K562 (cell line): ENCODE measurements at regions not wholly inside any gene's neighbourhood (a gene's known extent, or its start where the extent isn't known, plus 50 kb on each side); places are given as distances from the start of the nearest gene placed in this dataset.

ENCODE experiments used
- ATAC-seq: fragments of 200-7000 bp; cut with Tn5 transposase; 3 replicates; pipeline ENCODE4 v1.9.1; 2020; ENCODE audit warnings: moderate library complexity
- BruUV-seq: library from RNA; stranded (reverse); fragments of 400-500 nt; replicated peaks from 2 replicates; lab custom pipeline; 2021; lab: Mats Ljungman, UMichigan
- CTCF ChIA-PET: fragments of 300-600 bp; formaldehyde crosslinking; extraction: SDS; loops from one replicate; lab custom pipeline; 2021; ENCODE audit warnings: low intra/inter-chr PET ratio; lab: Yijun Ruan, JAX
- POLR2A ChIA-PET: fragments of 300-600, 350-650 bp; sonication (Branson Sonifier 250); formaldehyde crosslinking; extraction: SDS; loops from one replicate; lab custom pipeline; 2021; ENCODE audit warnings: antibody characterized with exemption, inconsistent platforms; lab: Yijun Ruan, JAX
- DNase-seq, 4 experiments: peaks; one replicate each; pipeline versions ENCODE4 v3.0.0 to v3.0.0-alpha.2; 2011 to 2018; ENCODE audit warnings: low spot score in 3 of 4, mixed read lengths in 3 of 4; ENCODE audit errors: extremely low read depth in 1 of 4
- FAIRE-seq: peaks from 2 replicates; lab custom pipeline; 2011; peaks lifted over from hg19 to GRCh38; lab: Jason Lieb, UNC
- H2AFZ ChIP-seq: 2 replicates; pipeline ENCODE4 v1.6.0; 2011; ENCODE audit warnings: low read depth, low read length, control low read depth, inconsistent platforms
- H3K27ac ChIP-seq: fragments of 200-600 bp; 3 replicates; pipeline ENCODE4 v1.8.0; 2011; ENCODE audit warnings: low read depth, mild to moderate bottlenecking, control low read depth, inconsistent platforms, low read length, moderate library complexity, mixed read lengths; ENCODE audit errors: extremely low read depth
- H3K27me3 ChIP-seq, 2 experiments: fragments of 300-600 bp in 1 of 2; 2 replicates in 1 of 2; 3 replicates in 1 of 2; pipeline versions ENCODE4 v1.6.0 to v1.8.0; 2011; ENCODE audit warnings: inconsistent platforms in 2 of 2, low read length in 2 of 2, mild to moderate bottlenecking in 1 of 2, mixed read lengths in 1 of 2, moderate library complexity in 1 of 2; ENCODE audit not compliant: control insufficient read depth in 2 of 2, insufficient read depth in 2 of 2
- H3K36me3 ChIP-seq: fragments of 300-600 bp; 3 replicates; pipeline ENCODE4 v1.8.0; 2011; ENCODE audit warnings: mild to moderate bottlenecking, low read length, inconsistent platforms; ENCODE audit not compliant: control insufficient read depth, insufficient read depth
- H3K4me1 ChIP-seq, 2 experiments: fragments of 200-600 bp in 1 of 2; replicated peaks in 1 of 2; 2 replicates in 1 of 2; 3 replicates in 1 of 2; pipeline versions ENCODE4 v1.5.1 to v1.8.0; 2011; ENCODE audit warnings: inconsistent platforms in 2 of 2, low read length in 2 of 2, mild to moderate bottlenecking in 1 of 2, mixed read lengths in 1 of 2, moderate library complexity in 1 of 2; ENCODE audit not compliant: control insufficient read depth in 2 of 2, insufficient read depth in 2 of 2
- H3K4me2 ChIP-seq: 2 replicates; pipeline ENCODE4 v1.6.1; 2011; ENCODE audit warnings: low read length, control low read depth, inconsistent platforms, mixed read lengths; ENCODE audit not compliant: insufficient read depth
- H3K4me3 ChIP-seq: fragments of 200-600 bp; sonication (generic), shearing (Covaris generic); 2 replicates; pipeline ENCODE4 v1.5.1; 2016; ENCODE audit warnings: control low read depth, inconsistent platforms
- H3K79me2 ChIP-seq: fragments of 200-600 bp; 3 replicates; pipeline ENCODE4 v1.8.0; 2011; ENCODE audit warnings: low read length, inconsistent platforms; ENCODE audit not compliant: control insufficient read depth, insufficient read depth
- H3K9ac ChIP-seq, 2 experiments: 2 replicates each; pipeline versions ENCODE4 v1.6.0 to v1.6.1; 2011; ENCODE audit warnings: low read depth in 2 of 2, low read length in 2 of 2, control low read depth in 1 of 2, inconsistent platforms in 1 of 2, mild to moderate bottlenecking in 1 of 2, mixed read lengths in 1 of 2; ENCODE audit not compliant: insufficient read depth in 1 of 2
- H3K9me1 ChIP-seq: one replicate; pipeline ENCODE4 v1.6.0; 2011; ENCODE audit warnings: inconsistent platforms, mild to moderate bottlenecking, low read length, moderate library complexity; ENCODE audit not compliant: control insufficient read depth, insufficient read depth
- H3K9me3 ChIP-seq: replicated peaks from 2 replicates; pipeline ENCODE4 v1.5.1; 2011; ENCODE audit warnings: low read depth, low read length, inconsistent platforms; ENCODE audit not compliant: control insufficient read depth, insufficient read depth
- H4K20me1 ChIP-seq: replicated peaks from 2 replicates; pipeline ENCODE4 v1.6.1; 2011; ENCODE audit warnings: low read length, inconsistent platforms, mixed read lengths; ENCODE audit not compliant: control insufficient read depth, insufficient read depth
- CREB3 ChIP-seq: fragments of 450-650 bp; conservative IDR thresholded peaks from 2 replicates; pipeline ENCODE4 v1.6.1; 2016; ENCODE audit warnings: missing genetic modification characterization, low read depth, mild to moderate bottlenecking, missing compliant biosample characterization, moderate library complexity
- E2F3 ChIP-seq: fragments of 250-450 bp; sonication (Bioruptor Pico); IDR thresholded peaks from 2 replicates; pipeline ENCODE4 v1.4.0; 2020; ENCODE audit warnings: mild to moderate bottlenecking
- ELF4 ChIP-seq: fragments of 450-650 bp; formaldehyde crosslinking; IDR thresholded peaks from 2 replicates; pipeline ENCODE4 v1.4.0; 2022; ENCODE audit warnings: missing genetic modification characterization
- FOXM1 ChIP-seq, 2 experiments: fragments of 450-650 bp in 1 of 2; sonication (generic) in 1 of 2; formaldehyde crosslinking in 1 of 2; IDR thresholded peaks; 2 replicates each; pipeline versions ENCODE4 v1.6.1 to v1.9.0; 2017 to 2022; ENCODE audit warnings: low read depth in 2 of 2, mild to moderate bottlenecking in 2 of 2, missing genetic modification reagents in 1 of 2, moderate library complexity in 1 of 2
- HCFC1 ChIP-seq: IDR thresholded peaks from 2 replicates; pipeline ENCODE4 v1.6.1; 2012; ENCODE audit warnings: low read depth, low read length, improper control_type of control experiment
- HEY1 ChIP-seq: fragments of 250-450 bp; sonication (Bioruptor Pico); IDR thresholded peaks from 2 replicates; pipeline ENCODE4 v1.5.0; 2020; ENCODE audit warnings: mild to moderate bottlenecking, moderate library complexity, borderline replicate concordance
- HINFP ChIP-seq: fragments of 450-650 bp; conservative IDR thresholded peaks from 2 replicates; pipeline ENCODE4 v1.6.1; 2016; ENCODE audit warnings: missing genetic modification characterization, low read depth, mild to moderate bottlenecking, control low read depth, missing compliant biosample characterization
- HIVEP1 ChIP-seq: fragments of 250-450 bp; sonication (Bioruptor Pico); IDR thresholded peaks from 2 replicates; pipeline ENCODE4 v1.4.0; 2020; ENCODE audit warnings: mild to moderate bottlenecking
- POLR3G ChIP-seq: IDR thresholded peaks from 2 replicates; pipeline ENCODE4 v1.6.1; 2011; ENCODE audit not compliant: insufficient read length, insufficient replicate concordance; ENCODE audit errors: extremely low read depth
- PRMT5 ChIP-seq: sonication (generic); formaldehyde crosslinking; IDR thresholded peaks from 2 replicates; pipeline ENCODE4 v1.5.0; 2020; ENCODE audit warnings: missing genetic modification reagents
- RBM17 ChIP-seq: fragments of 200-400 bp; formaldehyde crosslinking; IDR thresholded peaks from 2 replicates; pipeline ENCODE4 v1.6.1; 2017; ENCODE audit warnings: low read depth, mild to moderate bottlenecking, low read length, borderline replicate concordance
- SP1 ChIP-seq: sonication (generic); formaldehyde crosslinking; IDR thresholded peaks from 2 replicates; pipeline ENCODE4 v1.8.1; 2022; ENCODE audit warnings: mild to moderate bottlenecking, missing genetic modification reagents
- WGBS: fragments of 100-300 bp; shearing (Covaris generic); methylation state at CpG from one replicate; pipeline ENCODE4 v1.1.6; 2016; ENCODE audit warnings: low coverage, mixed read lengths; ENCODE audit not compliant: insufficient coverage; ENCODE audit errors: missing lambda C conversion rate; 5-methylcytosine and 5-hydroxymethylcytosine counted together
- in situ Hi-C: fragments of 300-500 bp; cut with MboI; formaldehyde crosslinking; loops from 4 replicates; pipeline ENCODE4 v1.15.0; 2018; ENCODE audit warnings: inconsistent platforms, mixed read lengths
- intact Hi-C: fragments of 100-400 bp; cut with micrococcal nuclease; formaldehyde crosslinking; loops from 2 replicates; pipeline ENCODE4 v1.14.2; 2022

GRCh38 chr9:87059772-87060171 lies 112.5 kb upstream of the GAS1 start:
- WGBS, result 0% methylated on average over 2 of the region's 2 CpGs
- in situ Hi-C loops, result no loop called here
- CTCF ChIA-PET, result no interaction called here

GRCh38 chr9:87062746-87063145 lies 115.4 kb upstream of the GAS1 start:
- Histone ChIP-seq H4K20me1 (no peaks in the 10 kb centered on the region), H3K9ac (no peak overlapping the region), H2AFZ (no peak overlapping the region), H3K9me1 (no peaks in the 10 kb centered on the region), H3K4me2 (no peak overlapping the region), H3K79me2 (no peaks in the 10 kb centered on the region), H3K4me1 (no peaks in the 10 kb centered on the region; a peak in 1 of 5 replicates), H3K36me3 (no peaks in the 10 kb centered on the region), H3K27ac (no peak overlapping the region), H3K27me3 (no peaks in the 10 kb centered on the region; a peak in 1 of 5 replicates), H3K4me3 (no peak overlapping the region), H3K9me3 (no peaks in the 10 kb centered on the region)
- in situ Hi-C loops, result no loop called here
- intact Hi-C loops, result no loop called here
- FAIRE-seq (no peak), DNase-seq (no peak), ATAC-seq (no peak)
- BruUV-seq, result no TSS peak
- POLR2A ChIA-PET, result interaction anchor here (0.6 kb wide), 1 partner anchor 39 kb away, joined by 3 read pairs; no protein-coding TSS in a partner anchor
- CTCF ChIA-PET, result no interaction called here
- TF ChIP-seq HIVEP1 (no peak), RBM17 (no peak), ELF4 (CRISPR knock-in tag) (no peak), PRMT5 (CRISPR knock-in tag) (no peak), FOXM1 (IDR thresholded peaks at IDR 0.05; ENCODE audit: low read depth) (no peak), FOXM1 (CRISPR knock-in tag; IDR thresholded peaks at IDR 0.05; ENCODE audit: low read depth) (no peak), HCFC1 (no peak), POLR3G (no peak), HEY1 (CRISPR knock-in tag) (no peak), CREB3 (tag) (no peak)

More at GRCh38 chr9:87059772-87060171, 112.5 kb upstream of the GAS1 start:
- ATAC-seq (no peak), FAIRE-seq (no peak), DNase-seq (no peak)
- POLR2A ChIA-PET, result no interaction called here
- Histone ChIP-seq H4K20me1 (no peaks in the 10 kb centered on the region), H3K9me1 (no peaks in the 10 kb centered on the region), H3K4me2 (no peak overlapping the region)
- TF ChIP-seq E2F3 (CRISPR knock-in tag), result no peak
- no peak for TF ChIP-seq HINFP
- TF ChIP-seq SP1 (CRISPR knock-in tag), result no peak
- TF ChIP-seq, all 486 proteins: peak for 0
- no peak overlapping the region for H3K4me3 ChIP-seq
- no peak overlapping the region for H3K27ac ChIP-seq
- no peak overlapping the region for H3K9ac ChIP-seq
- intact Hi-C loops, result no loop called here
- no TSS peak for BruUV-seq
- H3K79me2 ChIP-seq, result no peaks in the 10 kb centered on the region
- H3K9me3 ChIP-seq, result no peaks in the 10 kb centered on the region
- H2AFZ ChIP-seq, result no peak overlapping the region
- H3K4me1 ChIP-seq, result no peaks in the 10 kb centered on the region; a peak in 1 of 5 replicates
- no peaks in the 10 kb centered on the region for H3K36me3 ChIP-seq
- H3K27me3 ChIP-seq, result no peaks in the 10 kb centered on the region
